CD14-positive monocyte (primary cell): ENCODE measurements at regions not wholly inside any gene's neighbourhood (a gene's known extent, or its start where the extent isn't known, plus 50 kb on each side); places are given as distances from the start of the nearest gene placed in this dataset.

Experiments used
- DNase-seq, 3 donors: peaks; one replicate each; pipeline ENCODE4 v3.0.0-alpha.2; 2011 to 2022
- H2AFZ ChIP-seq: 2 replicates; pipeline ENCODE4 v1.6.0; 2012; ENCODE audit warnings: mild to moderate bottlenecking, low read depth, low read length, inconsistent platforms; ENCODE audit not compliant: insufficient read depth, poor library complexity, severe bottlenecking
- H3K27ac ChIP-seq, 2 donors: 1 replicate in 1 of 2; 2 replicates in 1 of 2; pipeline ENCODE4 v1.5.1; 2012 to 2013; ENCODE audit warnings: low read length in 2 of 2, control low read depth in 1 of 2, inconsistent platforms in 1 of 2, low read depth in 1 of 2, mild to moderate bottlenecking in 1 of 2
- H3K27me3 ChIP-seq, 2 donors: one replicate each; pipeline versions ENCODE4 v1.6.0 to v1.6.1; 2011 to 2013; ENCODE audit warnings: low read length in 2 of 2; ENCODE audit not compliant: control insufficient read depth in 2 of 2, insufficient read depth in 2 of 2
- H3K36me3 ChIP-seq, 2 donors: replicated peaks in 1 of 2; 1 replicate in 1 of 2; 2 replicates in 1 of 2; pipeline versions ENCODE4 v1.5.1 to v1.6.1; 2012 to 2013; ENCODE audit warnings: low read length in 2 of 2, control low read depth in 1 of 2, inconsistent platforms in 1 of 2, mild to moderate bottlenecking in 1 of 2; ENCODE audit not compliant: insufficient read depth in 2 of 2, control insufficient read depth in 1 of 2
- H3K4me1 ChIP-seq, 2 donors: 1 replicate in 1 of 2; 2 replicates in 1 of 2; pipeline versions ENCODE4 v1.5.1 to v1.6.1; 2012 to 2013; ENCODE audit warnings: low read length in 2 of 2, control low read depth in 1 of 2, inconsistent platforms in 1 of 2, mild to moderate bottlenecking in 1 of 2, moderate library complexity in 1 of 2; ENCODE audit not compliant: insufficient read depth in 2 of 2, control insufficient read depth in 1 of 2
- H3K4me2 ChIP-seq: replicated peaks from 2 replicates; pipeline ENCODE3; 2012; ENCODE audit warnings: low read length, moderate library complexity, mild to moderate bottlenecking; ENCODE audit not compliant: poor library complexity, severe bottlenecking; ENCODE audit errors: extremely low read depth
- H3K4me3 ChIP-seq, 3 experiments: fragments of 200-600 bp in 1 of 3; sonication (generic) in 1 of 3; replicated peaks in 1 of 3; 1 replicate in 2 of 3; 2 replicates in 1 of 3; pipeline ENCODE4 v1.5.1; 2011 to 2013; ENCODE audit warnings: low read length in 3 of 3, mild to moderate bottlenecking in 3 of 3, control low read depth in 2 of 3, low read depth in 2 of 3, inconsistent platforms in 1 of 3, moderate library complexity in 1 of 3
- H3K79me2 ChIP-seq: 2 replicates; pipeline ENCODE4 v1.6.0; 2012; ENCODE audit warnings: mild to moderate bottlenecking, control low read depth, inconsistent platforms, low read length, moderate library complexity; ENCODE audit not compliant: insufficient read depth
- H3K9ac ChIP-seq: 2 replicates; pipeline ENCODE4 v1.6.0; 2017; ENCODE audit warnings: low read length, mild to moderate bottlenecking; ENCODE audit not compliant: insufficient read depth, poor library complexity, severe bottlenecking
- H3K9me3 ChIP-seq, 2 donors: replicated peaks in 1 of 2; 1 replicate in 1 of 2; 2 replicates in 1 of 2; pipeline versions ENCODE4 v1.5.1 to v1.6.1; 2012 to 2013; ENCODE audit warnings: low read length in 2 of 2, control low read depth in 1 of 2; ENCODE audit not compliant: control insufficient read depth in 1 of 2, insufficient read depth in 1 of 2
- H4K20me1 ChIP-seq: 2 replicates; pipeline ENCODE4 v1.6.0; 2012; ENCODE audit warnings: mild to moderate bottlenecking, low read length, control low read depth, moderate library complexity; ENCODE audit not compliant: insufficient read depth
- H3K27ac Mint-ChIP-seq, 7 donors: one replicate each; pipeline ENCODE4 v1.8.0; 2020; ENCODE audit warnings: mild to moderate bottlenecking in 7 of 7, mixed read lengths in 7 of 7, moderate library complexity in 6 of 7, inconsistent platforms in 2 of 7
- H3K27me3 Mint-ChIP-seq, 3 donors: one replicate each; pipeline ENCODE4 v1.8.0; 2021 to 2022; ENCODE audit warnings: low read depth in 3 of 3, mild to moderate bottlenecking in 3 of 3, mixed read lengths in 3 of 3, moderate library complexity in 3 of 3, inconsistent platforms in 1 of 3
- H3K36me3 Mint-ChIP-seq, 2 donors: one replicate each; pipeline ENCODE4 v1.8.0; 2020; ENCODE audit warnings: mixed read lengths in 2 of 2, inconsistent platforms in 1 of 2, mild to moderate bottlenecking in 1 of 2
- H3K4me1 Mint-ChIP-seq: one replicate; pipeline ENCODE4 v1.8.0; 2020; ENCODE audit warnings: mild to moderate bottlenecking, mixed read lengths
- H3K4me3 Mint-ChIP-seq, 2 donors: one replicate each; pipeline ENCODE4 v1.8.0; 2020; ENCODE audit warnings: mild to moderate bottlenecking in 2 of 2, mixed read lengths in 2 of 2, moderate library complexity in 1 of 2
- H3K9me3 Mint-ChIP-seq, 7 donors: one replicate each; pipeline ENCODE4 v1.8.0; 2020 to 2022; ENCODE audit warnings: mixed read lengths in 7 of 7, mild to moderate bottlenecking in 6 of 7, moderate library complexity in 6 of 7, inconsistent platforms in 2 of 7
- CTCF ChIP-seq: fragments of 200-600 bp; IDR thresholded peaks from one replicate; pipeline ENCODE4 v1.8.0; 2022; ENCODE audit warnings: antibody characterized with exemption, mild to moderate bottlenecking
- WGBS: methylation state at CpG from one replicate; pipeline ENCODE4 v1.1.5; 2013; ENCODE audit warnings: missing lambda C conversion rate; ENCODE audit not compliant: insufficient coverage; 5-methylcytosine and 5-hydroxymethylcytosine counted together
- intact Hi-C, 2 donors: fragments of 100-400 bp; cut with micrococcal nuclease; formaldehyde crosslinking; loops; one replicate each; pipeline versions ENCODE4 v1.15.0 to v1.15.1; 2023

GRCh38 chr5:159509002-159509660 is 178.8 kb upstream of the IL12B start:
- Mint-ChIP-seq H3K4me1 (peaks cover 4% of the 10 kb centered on the region), H3K9me3 (no peaks in the 10 kb centered on the region), H3K36me3 (no peaks in the 10 kb centered on the region), H3K4me3 (no peak overlapping the region), H3K27ac (no peak overlapping the region), H3K27me3 (peaks cover 1 to 2% (median 2%) of the 10 kb centered on the region in 3 donors)
- no peak for DNase-seq
- no peak overlapping the region for H2AFZ ChIP-seq
- intact Hi-C loops: no loop called here
- no peak overlapping the region for H3K4me2 ChIP-seq
- no peaks in the 10 kb centered on the region for H3K4me1 ChIP-seq
- no peak overlapping the region for H3K9ac ChIP-seq
- no peak overlapping the region for H3K4me3 ChIP-seq
- H4K20me1 ChIP-seq: no peaks in the 10 kb centered on the region
- no peaks in the 10 kb centered on the region for H3K9me3 ChIP-seq
- no peak for TF ChIP-seq CTCF
- H3K36me3 ChIP-seq: no peaks in the 10 kb centered on the region
- WGBS: 93% methylated on average over 4 of the region's 7 CpGs
- no peak overlapping the region for H3K27ac ChIP-seq
- no peaks in the 10 kb centered on the region for H3K79me2 ChIP-seq
- no peaks in the 10 kb centered on the region for H3K27me3 ChIP-seq

- WGBS: 98% methylated on average over 3 of the region's 3 CpGs
- Histone ChIP-seq H3K4me1 (no peaks in the 10 kb centered on the region), H3K27ac (no peak overlapping the region), H3K4me2 (no peak overlapping the region), H3K9me3 (no peaks in the 10 kb centered on the region), H3K4me3 (no peak overlapping the region), H2AFZ (no peak overlapping the region), H4K20me1 (no peaks in the 10 kb centered on the region), H3K36me3 (no peaks in the 10 kb centered on the region), H3K9ac (no peak overlapping the region), H3K79me2 (no peaks in the 10 kb centered on the region), H3K27me3 (no peaks in the 10 kb centered on the region)
- Mint-ChIP-seq H3K9me3 (no peaks in the 10 kb centered on the region), H3K27me3 (peaks cover 2 to 4% (median 3%) of the 10 kb centered on the region in 3 donors), H3K4me3 (no peak overlapping the region), H3K4me1 (no peaks in the 10 kb centered on the region), H3K36me3 (no peaks in the 10 kb centered on the region), H3K27ac (no peak overlapping the region)
- intact Hi-C loops: no loop called here
- no peak for TF ChIP-seq CTCF
- DNase-seq: no peak
These were observed 180.0 kb upstream of the IL12B start for GRCh38 chr5:159510282-159510681.
